ENCODE measurements at regions not wholly inside any gene's neighbourhood (a gene's known extent, or its start where the extent isn't known, plus 50 kb on each side); places are given as distances from the start of the nearest gene placed in this dataset.

DNA sequence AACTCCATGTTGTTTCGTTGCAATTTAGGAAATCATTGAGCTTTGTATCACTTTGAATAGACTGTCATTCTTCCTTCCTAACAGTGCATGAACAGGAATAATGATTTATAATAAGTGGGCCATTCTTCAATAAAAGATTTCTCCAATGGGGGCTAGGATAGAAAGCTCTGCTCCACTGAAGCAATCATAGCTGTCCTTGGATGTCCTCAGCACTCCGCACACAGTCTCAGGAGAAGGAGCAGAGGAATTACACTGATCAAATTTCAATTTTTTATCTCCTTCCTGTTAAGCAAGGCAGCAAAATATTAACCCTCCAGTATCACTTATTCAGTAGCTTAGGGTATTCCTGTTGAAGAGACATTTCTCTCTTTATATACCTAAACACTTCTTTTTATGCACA lies 532.7 kb upstream of the ST8SIA4 start:
- TF ChIP-seq, protein P1, sequence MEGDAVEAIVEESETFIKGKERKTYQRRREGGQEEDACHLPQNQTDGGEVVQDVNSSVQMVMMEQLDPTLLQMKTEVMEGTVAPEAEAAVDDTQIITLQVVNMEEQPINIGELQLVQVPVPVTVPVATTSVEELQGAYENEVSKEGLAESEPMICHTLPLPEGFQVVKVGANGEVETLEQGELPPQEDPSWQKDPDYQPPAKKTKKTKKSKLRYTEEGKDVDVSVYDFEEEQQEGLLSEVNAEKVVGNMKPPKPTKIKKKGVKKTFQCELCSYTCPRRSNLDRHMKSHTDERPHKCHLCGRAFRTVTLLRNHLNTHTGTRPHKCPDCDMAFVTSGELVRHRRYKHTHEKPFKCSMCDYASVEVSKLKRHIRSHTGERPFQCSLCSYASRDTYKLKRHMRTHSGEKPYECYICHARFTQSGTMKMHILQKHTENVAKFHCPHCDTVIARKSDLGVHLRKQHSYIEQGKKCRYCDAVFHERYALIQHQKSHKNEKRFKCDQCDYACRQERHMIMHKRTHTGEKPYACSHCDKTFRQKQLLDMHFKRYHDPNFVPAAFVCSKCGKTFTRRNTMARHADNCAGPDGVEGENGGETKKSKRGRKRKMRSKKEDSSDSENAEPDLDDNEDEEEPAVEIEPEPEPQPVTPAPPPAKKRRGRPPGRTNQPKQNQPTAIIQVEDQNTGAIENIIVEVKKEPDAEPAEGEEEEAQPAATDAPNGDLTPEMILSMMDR (IDR thresholded peaks at IDR 0.05), result no peak
- no peak for TF ChIP-seq POLR2A (IDR thresholded peaks at IDR 0.05)
- no peak for TF ChIP-seq POLR2AphosphoS5 (IDR thresholded peaks at IDR 0.05)
- TF ChIP-seq EP300 (IDR thresholded peaks at IDR 0.05), result no peak
